ENCODE measurements at regions not wholly inside any gene's neighbourhood (a gene's known extent, or its start where the extent isn't known, plus 50 kb on each side); places are given as distances from the start of the nearest gene placed in this dataset.

GRCh38 chrX:126064901-126065541 lies 101.1 kb downstream of the DCAF12L2 start:
- DNase-seq (ENCODE audit: extremely low read depth, low read depth): no peak

GRCh38 chrX:126065901-126066660 lies 100.0 kb downstream of the DCAF12L2 start:
- no peak for DNase-seq (ENCODE audit: extremely low read depth, low read depth)
